Uterus (tissue), 3 donors: ENCODE measurements at regions not wholly inside any gene's neighbourhood (a gene's known extent, or its start where the extent isn't known, plus 50 kb on each side); places are given as distances from the start of the nearest gene placed in this dataset.

Experiments used
- DNase-seq, 2 donors: peaks; one replicate each; pipeline ENCODE4 v3.0.0-alpha.2; 2019 to 2020
- H3K27ac ChIP-seq, 2 donors: fragments of 200-600 bp; sonication (generic); 1 replicate in 1 of 2; 2 replicates in 1 of 2; pipeline ENCODE4 v1.5.1; 2016 to 2018
- H3K27me3 ChIP-seq, 2 donors: fragments of 200-600 bp; sonication (generic); one replicate each; pipeline ENCODE4 v1.5.1; 2018 to 2019; ENCODE audit warnings: control low read depth in 1 of 2
- H3K36me3 ChIP-seq, 2 donors: fragments of 200-600 bp; sonication (generic); one replicate each; pipeline ENCODE4 v1.5.1; 2019; ENCODE audit warnings: control low read depth in 1 of 2
- H3K4me1 ChIP-seq, 2 donors: fragments of 200-600 bp; sonication (generic); one replicate each; pipeline ENCODE4 v1.5.1; 2018 to 2019; ENCODE audit warnings: control low read depth in 1 of 2
- H3K4me3 ChIP-seq, 2 donors: fragments of 200-600 bp; sonication (generic); 1 replicate in 1 of 2; 2 replicates in 1 of 2; pipeline ENCODE4 v1.5.1; 2018 to 2019; ENCODE audit warnings: mild to moderate bottlenecking in 1 of 2
- H3K9me3 ChIP-seq, 2 donors: fragments of 200-600 bp; sonication (generic); one replicate each; pipeline ENCODE4 v1.5.1; 2019; ENCODE audit warnings: control low read depth in 1 of 2
- CTCF ChIP-seq, 4 experiments: fragments of 200-600 bp in 2 of 4; fragments of 450-650 bp in 2 of 4; sonication (generic) in 2 of 4; IDR thresholded peaks; one replicate each; pipeline ENCODE4 v1.5.1; 2016 to 2019; ENCODE audit warnings: antibody characterized with exemption in 4 of 4, mild to moderate bottlenecking in 2 of 4, moderate library complexity in 1 of 4
- POLR2A ChIP-seq, 2 donors: fragments of 450-650 bp; IDR thresholded peaks; one replicate each; pipeline ENCODE4 v1.6.1; 2016; ENCODE audit warnings: antibody characterized with exemption in 2 of 2, mild to moderate bottlenecking in 1 of 2, moderate library complexity in 1 of 2
- intact Hi-C: fragments of 100-400 bp; cut with DNase I; formaldehyde crosslinking; loops from one replicate; pipeline ENCODE4 v1.15.1; 2023; ENCODE audit warnings: low total_unique reads
- donor health status: DM: yes; HTN: yes; CAD: no.

GRCh38 chr5:27938989-27939388 is 900.6 kb upstream of the CDH9 start:
- intact Hi-C loops, result no loop called here
- no peak for DNase-seq
- Histone ChIP-seq H3K27ac (no peak overlapping the region), H3K36me3 (no peaks in the 10 kb centered on the region), H3K4me1 (no peaks in the 10 kb centered on the region), H3K4me3 (no peak overlapping the region), H3K27me3 (no peaks in the 10 kb centered on the region), H3K9me3 (no peaks in the 10 kb centered on the region)
- no peak for TF ChIP-seq POLR2A (IDR thresholded peaks at IDR 0.05)
- no peak for TF ChIP-seq CTCF (IDR thresholded peaks at IDR 0.05)

- Histone ChIP-seq H3K9me3 (no peaks in the 10 kb centered on the region), H3K36me3 (no peaks in the 10 kb centered on the region), H3K4me1 (no peaks in the 10 kb centered on the region), H3K27ac (no peak overlapping the region), H3K27me3 (no peaks in the 10 kb centered on the region), H3K4me3 (no peak overlapping the region)
- TF ChIP-seq POLR2A (IDR thresholded peaks at IDR 0.05) (no peak), CTCF (IDR thresholded peaks at IDR 0.05) (no peak)
- intact Hi-C loops, result no loop called here
- no peak for DNase-seq
Measured at GRCh38 chr5:27928060-27928459, 889.7 kb upstream of the CDH9 start.

GRCh38 chr5:27911216-27911615 is 872.8 kb upstream of the CDH9 start:
- intact Hi-C loops, result no loop called here
- TF ChIP-seq CTCF (IDR thresholded peaks at IDR 0.05) (no peak), POLR2A (IDR thresholded peaks at IDR 0.05) (no peak)

GRCh38 chr5:27908341-27908740 is 870.0 kb upstream of the CDH9 start:
- intact Hi-C loops, result no loop called here
- no peaks in the 10 kb centered on the region for H3K9me3 ChIP-seq
- no peak for DNase-seq
- no peak overlapping the region for H3K4me3 ChIP-seq
- H3K27ac ChIP-seq, result no peak overlapping the region
- no peaks in the 10 kb centered on the region for H3K36me3 ChIP-seq
- no peak for TF ChIP-seq POLR2A (IDR thresholded peaks at IDR 0.05)
- TF ChIP-seq CTCF (IDR thresholded peaks at IDR 0.05), result no peak
- H3K4me1 ChIP-seq, result no peaks in the 10 kb centered on the region
- H3K27me3 ChIP-seq, result no peaks in the 10 kb centered on the region

More at GRCh38 chr5:27911216-27911615, 872.8 kb upstream of the CDH9 start:
- Histone ChIP-seq H3K4me1 (no peaks in the 10 kb centered on the region), H3K4me3 (no peak overlapping the region), H3K27ac (no peak overlapping the region), H3K36me3 (no peaks in the 10 kb centered on the region), H3K27me3 (no peaks in the 10 kb centered on the region), H3K9me3 (no peaks in the 10 kb centered on the region)
- DNase-seq, result no peak

GRCh38 chr5:27906931-27907601 is 868.7 kb upstream of the CDH9 start:
- Histone ChIP-seq H3K36me3 (no peaks in the 10 kb centered on the region), H3K27ac (no peak overlapping the region), H3K4me1 (no peaks in the 10 kb centered on the region), H3K4me3 (no peak overlapping the region), H3K9me3 (no peaks in the 10 kb centered on the region), H3K27me3 (no peaks in the 10 kb centered on the region)
- no peak for TF ChIP-seq CTCF (IDR thresholded peaks at IDR 0.05)
- TF ChIP-seq POLR2A (IDR thresholded peaks at IDR 0.05), result no peak
- no peak for DNase-seq
- intact Hi-C loops, result no loop called here
